ENCODE measurements at regions not wholly inside any gene's neighbourhood (a gene's known extent, or its start where the extent isn't known, plus 50 kb on each side); places are given as distances from the start of the nearest gene placed in this dataset.

- Histone ChIP-seq H3K27me3 (ENCODE audit: control insufficient read depth, insufficient read depth, low read length) (no peaks in the 10 kb centered on the region), H3K27ac (ENCODE audit: low read depth, low read length) (no peak overlapping the region), H3K9me3 (ENCODE audit: control insufficient read depth, insufficient read depth, low read length) (no peaks in the 10 kb centered on the region; the same call in 1 of the 2 replicates), H3K4me3 (ENCODE audit: low read depth, low read length) (no peak overlapping the region)
- ChIA-PET POLR2A (interaction anchor here (0.7 kb wide), 1 partner anchor 37 kb away, joined by 4 read pairs; no protein-coding TSS in a partner anchor), CTCF (no interaction called here)
- DNase-seq (ENCODE audit: low read depth, low spot score): no peak
- TF ChIP-seq CTCF (IDR thresholded peaks at IDR 0.05; ENCODE audit: low read depth, low read length): no peak
These were observed 54.1 kb downstream of the IRF2BPL start for GRCh38 chr14:76974365-76974764.

GRCh38 chr14:76971549-76971948 lies 57.0 kb downstream of the IRF2BPL start:
- POLR2A ChIA-PET: interaction anchor here (0.6 to 1.0 kb wide), 2 partner anchors 42 to 53 kb away, joined by 3 read pairs; no protein-coding TSS in a partner anchor
- TF ChIP-seq CTCF (IDR thresholded peaks at IDR 0.05; ENCODE audit: low read depth, low read length): no peak
- no peak overlapping the region for H3K4me3 ChIP-seq (ENCODE audit: low read depth, low read length)
- no peaks in the 10 kb centered on the region for H3K9me3 ChIP-seq (ENCODE audit: control insufficient read depth, insufficient read depth, low read length)
- H3K27me3 ChIP-seq (ENCODE audit: control insufficient read depth, insufficient read depth, low read length): no peaks in the 10 kb centered on the region
- CTCF ChIA-PET: interaction anchor here (0.5 to 1.7 kb wide), 2 partner anchors 57 to 99 kb away, joined by 4 to 5 read pairs; no protein-coding TSS in a partner anchor
- DNase-seq (ENCODE audit: low read depth, low spot score): no peak
- H3K27ac ChIP-seq (ENCODE audit: low read depth, low read length): no peak overlapping the region

- H3K27me3 ChIP-seq (ENCODE audit: control insufficient read depth, insufficient read depth, low read length): no peaks in the 10 kb centered on the region
- POLR2A ChIA-PET: interaction anchor here (0.6 kb wide), 1 partner anchor 50 kb away, joined by 11 read pairs; no protein-coding TSS in a partner anchor
These were observed 59.9 kb downstream of the IRF2BPL start for GRCh38 chr14:76968621-76969063.

GRCh38 chr14:76967788-76968187 lies 60.7 kb downstream of the IRF2BPL start:
- no peak overlapping the region for H3K4me3 ChIP-seq (ENCODE audit: low read depth, low read length)
- H3K27me3 ChIP-seq (ENCODE audit: control insufficient read depth, insufficient read depth, low read length): no peaks in the 10 kb centered on the region
- ChIA-PET POLR2A (no interaction called here), CTCF (no interaction called here)
- TF ChIP-seq CTCF (IDR thresholded peaks at IDR 0.05; ENCODE audit: low read depth, low read length): no peak
- H3K27ac ChIP-seq (ENCODE audit: low read depth, low read length): no peak overlapping the region
- H3K9me3 ChIP-seq (ENCODE audit: control insufficient read depth, insufficient read depth, low read length): no peaks in the 10 kb centered on the region
- DNase-seq (ENCODE audit: low read depth, low spot score): no peak

More at GRCh38 chr14:76968621-76969063, 59.9 kb downstream of the IRF2BPL start:
- TF ChIP-seq CTCF (IDR thresholded peaks at IDR 0.05; ENCODE audit: low read depth, low read length): no peak
- H3K9me3 ChIP-seq (ENCODE audit: control insufficient read depth, insufficient read depth, low read length): no peaks in the 10 kb centered on the region
- no peak overlapping the region for H3K4me3 ChIP-seq (ENCODE audit: low read depth, low read length)
- CTCF ChIA-PET: no interaction called here
- DNase-seq (ENCODE audit: low read depth, low spot score): no peak
- no peak overlapping the region for H3K27ac ChIP-seq (ENCODE audit: low read depth, low read length)

- no peak for TF ChIP-seq CTCF (IDR thresholded peaks at IDR 0.05; ENCODE audit: low read depth, low read length)
- DNase-seq (ENCODE audit: low read depth, low spot score): no peak
- H3K27me3 ChIP-seq (ENCODE audit: control insufficient read depth, insufficient read depth, low read length): no peaks in the 10 kb centered on the region
- CTCF ChIA-PET: no interaction called here
- POLR2A ChIA-PET: interaction anchor here (0.6 kb wide), 1 partner anchor 96 kb away, joined by 3 read pairs; no protein-coding TSS in a partner anchor
- H3K9me3 ChIP-seq (ENCODE audit: control insufficient read depth, insufficient read depth, low read length): no peaks in the 10 kb centered on the region
- no peak overlapping the region for H3K4me3 ChIP-seq (ENCODE audit: low read depth, low read length)
- no peak overlapping the region for H3K27ac ChIP-seq (ENCODE audit: low read depth, low read length)
These were observed 63.3 kb downstream of the IRF2BPL start for GRCh38 chr14:76965232-76965631.
